ENCODE measurements at regions not wholly inside any gene's neighbourhood (a gene's known extent, or its start where the extent isn't known, plus 50 kb on each side); places are given as distances from the start of the nearest gene placed in this dataset.

GRCh38 chr13:47230155-47230554 is 333.3 kb upstream of the HTR2A start:
- H3K27me3 ChIP-seq (ENCODE audit: low read length), result no peaks in the 10 kb centered on the region
- H3K36me3 ChIP-seq (ENCODE audit: low read length), result no peaks in the 10 kb centered on the region
- H3K79me2 ChIP-seq (ENCODE audit: insufficient read depth, low read length), result no peaks in the 10 kb centered on the region
- H3K9ac ChIP-seq (ENCODE audit: low read length), result no peak overlapping the region
- no peak overlapping the region for H3K27ac ChIP-seq (ENCODE audit: low read depth, low read length)
- no peak for TF ChIP-seq EZH2phosphoT487 (conservative IDR thresholded peaks at IDR 0.05; ENCODE audit: low read length)
- no peak overlapping the region for H3K4me2 ChIP-seq (ENCODE audit: low read depth, low read length, poor library complexity, severe bottlenecking)
- no peaks in the 10 kb centered on the region for H4K20me1 ChIP-seq (ENCODE audit: low read depth, low read length)
- H3K4me3 ChIP-seq (ENCODE audit: insufficient read depth, low read length, poor library complexity, severe bottlenecking), result no peak overlapping the region
- no peaks in the 10 kb centered on the region for H3K9me2 ChIP-seq (replicated peaks; ENCODE audit: insufficient read depth, low read length)
- no peaks in the 10 kb centered on the region for H3F3A ChIP-seq (ENCODE audit: insufficient read depth)
- H2AFZ ChIP-seq (ENCODE audit: low read depth, low read length, severe bottlenecking), result no peak overlapping the region
- H3K9me3 ChIP-seq (ENCODE audit: insufficient read depth, low read length), result peaks cover 7% of the 10 kb centered on the region; the same call in 1 of the 2 replicates

GRCh38 chr13:47226516-47226915 is 329.7 kb upstream of the HTR2A start:
- no peaks in the 10 kb centered on the region for H3K27me3 ChIP-seq (ENCODE audit: low read length)
- H3K36me3 ChIP-seq (ENCODE audit: low read length), result no peaks in the 10 kb centered on the region
- H2AFZ ChIP-seq (ENCODE audit: low read depth, low read length, severe bottlenecking), result no peak overlapping the region
- no peaks in the 10 kb centered on the region for H3K79me2 ChIP-seq (ENCODE audit: insufficient read depth, low read length)
- no peak overlapping the region for H3K4me2 ChIP-seq (ENCODE audit: low read depth, low read length, poor library complexity, severe bottlenecking)
- peaks cover 7% of the 10 kb centered on the region; the same call in 1 of the 2 replicates for H3K9me3 ChIP-seq (ENCODE audit: insufficient read depth, low read length)
- H3K9me2 ChIP-seq (replicated peaks; ENCODE audit: insufficient read depth, low read length), result no peaks in the 10 kb centered on the region
- H4K20me1 ChIP-seq (ENCODE audit: low read depth, low read length), result no peaks in the 10 kb centered on the region
- H3K27ac ChIP-seq (ENCODE audit: low read depth, low read length), result no peak overlapping the region
- no peak overlapping the region for H3K9ac ChIP-seq (ENCODE audit: low read length)
- H3K4me3 ChIP-seq (ENCODE audit: insufficient read depth, low read length, poor library complexity, severe bottlenecking), result no peak overlapping the region
- H3F3A ChIP-seq (ENCODE audit: insufficient read depth), result no peaks in the 10 kb centered on the region
- no peak for TF ChIP-seq CTCF (IDR thresholded peaks at IDR 0.05; ENCODE audit: insufficient read depth, low read length, poor library complexity, severe bottlenecking)
- TF ChIP-seq EZH2phosphoT487 (conservative IDR thresholded peaks at IDR 0.05; ENCODE audit: low read length), result no peak

DNA sequence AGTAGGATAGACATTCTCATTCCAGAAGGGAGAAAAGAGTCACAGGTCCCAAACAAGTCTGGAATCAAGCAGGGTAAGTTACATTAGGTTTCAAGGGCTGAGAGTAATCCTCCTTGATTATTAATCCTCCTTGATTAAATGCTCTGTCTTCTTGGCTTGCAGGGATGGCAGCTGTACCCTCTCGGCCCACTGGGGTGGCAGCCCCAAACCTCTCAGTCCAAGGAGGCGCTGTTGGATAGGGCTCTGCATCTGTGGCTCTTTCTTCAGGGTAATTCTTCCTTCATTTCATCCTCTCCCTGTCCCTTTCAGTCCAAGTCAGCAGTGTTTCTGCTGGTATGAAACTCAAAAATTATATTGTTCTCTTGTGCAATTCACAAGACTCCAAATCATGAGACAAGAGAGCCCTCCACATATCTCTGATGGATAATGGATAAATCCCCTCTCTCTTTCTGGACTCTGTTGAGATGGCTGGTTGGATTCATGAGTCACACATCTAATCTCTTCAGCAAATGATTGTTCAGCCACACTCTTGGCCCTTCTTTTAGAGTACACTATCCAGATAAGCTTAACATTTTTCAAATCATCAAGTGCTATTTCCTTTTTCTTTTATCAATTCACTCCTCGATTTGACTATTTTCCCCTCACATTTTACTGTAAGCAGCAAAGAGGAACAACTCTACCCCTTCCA is 323.7 kb upstream of the HTR2A start:
- Histone ChIP-seq H3K9ac (ENCODE audit: low read length) (no peak overlapping the region), H2AFZ (ENCODE audit: low read depth, low read length, severe bottlenecking) (no peak overlapping the region), H3K27me3 (ENCODE audit: low read length) (no peaks in the 10 kb centered on the region), H3K27ac (ENCODE audit: low read depth, low read length) (no peak overlapping the region), H3K4me2 (ENCODE audit: low read depth, low read length, poor library complexity, severe bottlenecking) (no peak overlapping the region), H3F3A (ENCODE audit: insufficient read depth) (no peaks in the 10 kb centered on the region), H3K9me2 (replicated peaks; ENCODE audit: insufficient read depth, low read length) (no peaks in the 10 kb centered on the region), H3K36me3 (ENCODE audit: low read length) (no peaks in the 10 kb centered on the region), H3K79me2 (ENCODE audit: insufficient read depth, low read length) (no peaks in the 10 kb centered on the region), H4K20me1 (ENCODE audit: low read depth, low read length) (no peaks in the 10 kb centered on the region), H3K4me3 (ENCODE audit: insufficient read depth, low read length, poor library complexity, severe bottlenecking) (no peak overlapping the region), H3K9me3 (ENCODE audit: insufficient read depth, low read length) (no peaks in the 10 kb centered on the region)
- TF ChIP-seq CTCF (IDR thresholded peaks at IDR 0.05; ENCODE audit: insufficient read depth, low read length, poor library complexity, severe bottlenecking) (no peak), EZH2phosphoT487 (conservative IDR thresholded peaks at IDR 0.05; ENCODE audit: low read length) (no peak)

DNA sequence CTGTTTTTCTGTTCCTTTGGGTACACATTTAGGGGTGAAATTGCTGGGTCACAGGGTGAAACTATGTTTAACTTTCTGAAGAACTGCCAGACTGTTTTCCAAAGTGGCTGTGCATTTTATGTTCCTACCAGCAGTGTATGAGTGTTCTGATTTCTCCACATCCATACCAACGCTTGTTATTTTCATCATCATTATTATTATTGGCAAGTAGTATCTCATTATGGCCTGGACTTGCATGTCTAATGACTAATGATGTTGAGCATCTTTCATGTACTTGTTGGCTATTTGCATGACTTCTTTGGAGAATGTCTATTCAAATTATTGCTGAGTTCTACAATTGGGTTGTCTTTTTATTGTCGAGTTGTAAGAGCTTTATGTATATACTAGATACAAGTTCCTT is 321.8 kb upstream of the HTR2A start:
- H3K36me3 ChIP-seq (ENCODE audit: low read length), result no peaks in the 10 kb centered on the region
- no peaks in the 10 kb centered on the region for H3K79me2 ChIP-seq (ENCODE audit: insufficient read depth, low read length)
- no peak for TF ChIP-seq EZH2phosphoT487 (conservative IDR thresholded peaks at IDR 0.05; ENCODE audit: low read length)
- TF ChIP-seq CTCF (IDR thresholded peaks at IDR 0.05; ENCODE audit: insufficient read depth, low read length, poor library complexity, severe bottlenecking), result no peak
- no peaks in the 10 kb centered on the region for H3K9me2 ChIP-seq (replicated peaks; ENCODE audit: insufficient read depth, low read length)
- H3F3A ChIP-seq (ENCODE audit: insufficient read depth), result no peaks in the 10 kb centered on the region
- H3K4me3 ChIP-seq (ENCODE audit: insufficient read depth, low read length, poor library complexity, severe bottlenecking), result no peak overlapping the region
- H4K20me1 ChIP-seq (ENCODE audit: low read depth, low read length), result no peaks in the 10 kb centered on the region
- no peak overlapping the region for H3K9ac ChIP-seq (ENCODE audit: low read length)
- no peak overlapping the region for H2AFZ ChIP-seq (ENCODE audit: low read depth, low read length, severe bottlenecking)
- no peak overlapping the region for H3K4me2 ChIP-seq (ENCODE audit: low read depth, low read length, poor library complexity, severe bottlenecking)
- no peaks in the 10 kb centered on the region for H3K27me3 ChIP-seq (ENCODE audit: low read length)
- no peak overlapping the region for H3K27ac ChIP-seq (ENCODE audit: low read depth, low read length)
- H3K9me3 ChIP-seq (ENCODE audit: insufficient read depth, low read length), result no peaks in the 10 kb centered on the region
